Cardiac muscle cell (in vitro differentiated cells and primary cell): ENCODE measurements at regions not wholly inside any gene's neighbourhood (a gene's known extent, or its start where the extent isn't known, plus 50 kb on each side); places are given as distances from the start of the nearest gene placed in this dataset.

Experiments used
- DNase-seq, 2 donors: peaks; one replicate each; pipeline versions ENCODE4 v3.0.0 to v3.0.0-alpha.2; 2010 to 2017; ENCODE audit warnings: low read depth in 1 of 2, low spot score in 1 of 2
- H3K27ac ChIP-seq: fragments of 200-600 bp; sonication (generic); 2 replicates; pipeline ENCODE4 v1.5.1; 2016
- H3K27me3 ChIP-seq: fragments of 200-600 bp; sonication (generic); 2 replicates; pipeline ENCODE4 v1.6.0; 2016; ENCODE audit warnings: control low read depth
- H3K36me3 ChIP-seq: fragments of 200-600 bp; sonication (generic); 2 replicates; pipeline ENCODE4 v1.5.1; 2016; ENCODE audit warnings: control low read depth
- H3K4me1 ChIP-seq: fragments of 200-600 bp; sonication (generic); 2 replicates; pipeline ENCODE4 v1.8.1; 2017; ENCODE audit warnings: low read depth, mild to moderate bottlenecking, mixed run types
- H3K4me3 ChIP-seq: fragments of 200-600 bp; sonication (generic); 2 replicates; pipeline ENCODE4 v1.5.1; 2016; ENCODE audit warnings: mild to moderate bottlenecking
- H3K9me3 ChIP-seq: fragments of 200-600 bp; sonication (generic); 2 replicates; pipeline ENCODE4 v1.5.1; 2017; ENCODE audit warnings: low read depth, mild to moderate bottlenecking, control low read depth
- TF ChIP-seq, protein P1 (sequence below): IDR thresholded peaks from 2 replicates; pipeline ENCODE4 v1.5.1; 2012; ENCODE audit warnings: low read depth, mild to moderate bottlenecking, low read length

DNA sequence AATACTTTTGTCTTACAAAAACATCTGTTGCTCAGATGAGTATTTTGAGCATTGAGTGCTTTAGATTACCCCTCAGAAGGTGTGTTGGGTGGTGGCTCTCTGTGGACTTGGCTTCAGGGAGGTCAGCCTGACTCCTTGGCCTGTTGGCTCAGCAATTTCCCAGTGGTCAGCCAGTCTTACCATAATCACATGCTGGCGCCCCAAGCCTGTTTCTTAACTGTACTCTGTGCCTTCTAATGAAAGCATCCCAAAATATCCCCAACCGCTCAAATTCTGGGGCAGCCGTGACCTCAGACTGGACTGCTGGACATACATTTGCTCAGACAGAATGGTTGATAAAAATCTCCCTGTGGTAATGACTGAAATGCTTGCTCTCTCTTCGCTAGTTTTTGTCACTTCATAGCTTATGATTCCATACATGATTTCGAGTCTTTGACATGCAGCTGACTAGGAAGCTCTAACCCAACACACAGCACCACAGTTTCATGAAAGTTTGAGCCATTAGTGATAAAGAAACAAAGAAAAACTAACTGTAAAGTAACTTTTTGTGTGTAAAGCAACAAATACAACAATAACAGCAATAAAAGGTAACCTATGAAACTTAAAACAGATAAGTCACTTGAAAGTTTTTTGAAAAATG lies 562.2 kb upstream of the MEF2C start:
- peaks cover 5% of the 10 kb centered on the region for H3K4me1 ChIP-seq
- no peaks in the 10 kb centered on the region for H3K9me3 ChIP-seq
- no peak for DNase-seq
- H3K27me3 ChIP-seq = no peaks in the 10 kb centered on the region
- H3K27ac ChIP-seq = no peak overlapping the region
- no peaks in the 10 kb centered on the region for H3K36me3 ChIP-seq
- TF ChIP-seq, protein P1, sequence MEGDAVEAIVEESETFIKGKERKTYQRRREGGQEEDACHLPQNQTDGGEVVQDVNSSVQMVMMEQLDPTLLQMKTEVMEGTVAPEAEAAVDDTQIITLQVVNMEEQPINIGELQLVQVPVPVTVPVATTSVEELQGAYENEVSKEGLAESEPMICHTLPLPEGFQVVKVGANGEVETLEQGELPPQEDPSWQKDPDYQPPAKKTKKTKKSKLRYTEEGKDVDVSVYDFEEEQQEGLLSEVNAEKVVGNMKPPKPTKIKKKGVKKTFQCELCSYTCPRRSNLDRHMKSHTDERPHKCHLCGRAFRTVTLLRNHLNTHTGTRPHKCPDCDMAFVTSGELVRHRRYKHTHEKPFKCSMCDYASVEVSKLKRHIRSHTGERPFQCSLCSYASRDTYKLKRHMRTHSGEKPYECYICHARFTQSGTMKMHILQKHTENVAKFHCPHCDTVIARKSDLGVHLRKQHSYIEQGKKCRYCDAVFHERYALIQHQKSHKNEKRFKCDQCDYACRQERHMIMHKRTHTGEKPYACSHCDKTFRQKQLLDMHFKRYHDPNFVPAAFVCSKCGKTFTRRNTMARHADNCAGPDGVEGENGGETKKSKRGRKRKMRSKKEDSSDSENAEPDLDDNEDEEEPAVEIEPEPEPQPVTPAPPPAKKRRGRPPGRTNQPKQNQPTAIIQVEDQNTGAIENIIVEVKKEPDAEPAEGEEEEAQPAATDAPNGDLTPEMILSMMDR = no peak
- no peak overlapping the region for H3K4me3 ChIP-seq

DNA sequence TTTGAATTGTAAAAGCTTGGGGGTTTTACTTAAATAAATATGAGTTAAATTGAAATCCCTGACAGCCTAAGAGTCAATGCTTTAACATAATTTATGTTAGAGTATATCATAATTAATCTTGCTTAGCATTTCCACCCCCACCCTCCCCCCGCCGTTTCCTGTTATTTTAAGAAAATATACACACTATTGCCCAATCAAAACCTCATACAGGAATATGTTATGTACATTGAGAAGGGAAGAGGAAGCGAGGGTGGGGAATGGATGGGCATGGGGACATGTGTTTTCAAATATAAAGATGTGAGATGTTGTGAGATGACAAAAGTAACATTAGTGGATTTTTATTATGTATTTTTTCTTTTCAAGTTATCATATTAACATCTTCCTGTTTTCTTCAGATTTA lies 561.1 kb upstream of the MEF2C start:
- no peaks in the 10 kb centered on the region for H3K36me3 ChIP-seq
- TF ChIP-seq, protein P1 = no peak
- no peak overlapping the region for H3K27ac ChIP-seq
- no peak for DNase-seq
- no peaks in the 10 kb centered on the region for H3K9me3 ChIP-seq
- H3K4me1 ChIP-seq = peaks cover 5% of the 10 kb centered on the region
- no peaks in the 10 kb centered on the region for H3K27me3 ChIP-seq
- no peak overlapping the region for H3K4me3 ChIP-seq

DNA sequence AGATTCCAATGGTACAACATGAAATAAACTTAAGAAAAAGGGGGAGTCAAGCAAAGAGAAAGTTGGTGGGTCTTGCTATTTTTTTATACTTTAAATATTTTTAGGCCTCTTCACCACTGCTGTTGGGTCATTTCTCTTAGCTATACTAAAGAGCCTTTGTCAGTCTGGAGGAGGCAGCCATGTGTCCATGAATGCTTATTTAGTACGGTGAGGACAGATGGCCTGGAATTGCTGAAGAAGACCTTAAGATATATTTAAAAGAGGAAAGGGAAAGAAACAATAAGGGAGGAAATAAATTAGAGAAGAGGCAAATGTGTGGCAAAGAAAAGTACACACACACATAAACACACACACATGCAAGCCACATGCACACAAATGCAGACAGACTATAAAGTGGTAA lies 560.5 kb upstream of the MEF2C start:
- H3K9me3 ChIP-seq = no peaks in the 10 kb centered on the region
- no peak overlapping the region for H3K27ac ChIP-seq
- no peaks in the 10 kb centered on the region for H3K36me3 ChIP-seq
- no peaks in the 10 kb centered on the region for H3K27me3 ChIP-seq
- TF ChIP-seq, protein P1 = no peak
- no peak for DNase-seq
- no peak overlapping the region for H3K4me3 ChIP-seq
- H3K4me1 ChIP-seq = peaks cover 5% of the 10 kb centered on the region

DNA sequence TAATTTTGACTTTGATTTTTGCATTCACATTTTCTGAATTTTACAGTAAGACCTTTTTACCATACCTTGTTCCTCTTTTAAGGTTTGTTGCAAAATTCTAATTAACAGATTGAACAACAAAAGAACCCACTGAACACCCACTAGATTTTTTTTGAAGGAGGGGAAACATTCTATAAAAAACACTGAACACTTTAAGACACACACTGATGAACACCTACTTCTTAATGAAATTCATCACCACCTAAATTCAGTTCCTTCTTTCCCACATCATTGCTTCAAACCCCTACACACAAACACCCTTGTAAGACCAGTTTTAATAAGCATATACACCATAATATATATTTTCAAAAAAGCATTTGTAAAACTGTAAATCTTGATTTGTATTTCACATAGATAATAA lies 559.0 kb upstream of the MEF2C start:
- TF ChIP-seq, protein P1 = no peak
- DNase-seq = no peak
- Histone ChIP-seq H3K4me1 (peaks cover 16% of the 10 kb centered on the region), H3K9me3 (no peaks in the 10 kb centered on the region), H3K4me3 (no peak overlapping the region), H3K27me3 (no peaks in the 10 kb centered on the region), H3K27ac (no peak overlapping the region), H3K36me3 (no peaks in the 10 kb centered on the region)

DNA sequence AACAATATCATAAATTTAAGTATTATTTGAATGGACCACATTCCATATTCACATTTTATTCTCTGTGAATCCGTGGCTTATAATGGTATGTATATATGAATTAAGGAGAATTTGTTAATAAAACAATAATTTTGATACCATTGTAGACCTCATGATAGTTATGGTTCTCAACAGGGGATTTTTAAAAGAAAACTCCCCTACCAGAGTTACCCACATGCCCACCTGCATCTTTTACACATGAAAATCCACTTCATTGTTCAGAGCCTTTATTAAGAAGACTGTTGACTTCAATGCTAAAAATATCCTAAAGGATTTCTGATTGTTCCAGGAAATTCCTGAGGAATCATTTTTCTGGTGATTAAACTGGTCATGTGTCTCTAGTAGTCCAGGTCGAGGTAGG lies 557.7 kb upstream of the MEF2C start:
- Histone ChIP-seq H3K27me3 (no peaks in the 10 kb centered on the region), H3K9me3 (no peaks in the 10 kb centered on the region), H3K4me1 (peaks cover 16% of the 10 kb centered on the region), H3K27ac (no peak overlapping the region), H3K4me3 (no peak overlapping the region), H3K36me3 (no peaks in the 10 kb centered on the region)
- no peak for DNase-seq
- TF ChIP-seq, protein P1 = no peak
